ENCODE measurements at regions not wholly inside any gene's neighbourhood (a gene's known extent, or its start where the extent isn't known, plus 50 kb on each side); places are given as distances from the start of the nearest gene placed in this dataset.

DNA sequence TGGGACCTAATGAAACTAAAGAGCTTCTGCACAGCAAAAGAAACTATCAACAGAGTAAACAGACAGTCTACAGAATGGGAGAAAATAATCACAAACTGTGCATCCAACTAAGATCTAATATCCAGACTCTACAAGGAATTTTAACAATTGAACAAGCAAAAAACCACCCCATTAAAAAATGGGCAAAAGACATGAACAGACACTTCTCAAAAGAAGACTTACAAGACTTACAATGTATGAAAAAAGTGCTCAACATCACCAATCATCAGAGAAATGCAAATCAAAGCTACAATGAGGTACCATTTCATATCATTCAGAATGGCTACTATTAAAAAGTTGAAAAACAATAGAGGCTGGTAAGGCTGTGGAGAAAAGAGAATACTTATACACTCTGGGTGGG lies 58.0 kb downstream of the SHOC1 start (continued):
- TF ChIP-seq, protein P1, sequence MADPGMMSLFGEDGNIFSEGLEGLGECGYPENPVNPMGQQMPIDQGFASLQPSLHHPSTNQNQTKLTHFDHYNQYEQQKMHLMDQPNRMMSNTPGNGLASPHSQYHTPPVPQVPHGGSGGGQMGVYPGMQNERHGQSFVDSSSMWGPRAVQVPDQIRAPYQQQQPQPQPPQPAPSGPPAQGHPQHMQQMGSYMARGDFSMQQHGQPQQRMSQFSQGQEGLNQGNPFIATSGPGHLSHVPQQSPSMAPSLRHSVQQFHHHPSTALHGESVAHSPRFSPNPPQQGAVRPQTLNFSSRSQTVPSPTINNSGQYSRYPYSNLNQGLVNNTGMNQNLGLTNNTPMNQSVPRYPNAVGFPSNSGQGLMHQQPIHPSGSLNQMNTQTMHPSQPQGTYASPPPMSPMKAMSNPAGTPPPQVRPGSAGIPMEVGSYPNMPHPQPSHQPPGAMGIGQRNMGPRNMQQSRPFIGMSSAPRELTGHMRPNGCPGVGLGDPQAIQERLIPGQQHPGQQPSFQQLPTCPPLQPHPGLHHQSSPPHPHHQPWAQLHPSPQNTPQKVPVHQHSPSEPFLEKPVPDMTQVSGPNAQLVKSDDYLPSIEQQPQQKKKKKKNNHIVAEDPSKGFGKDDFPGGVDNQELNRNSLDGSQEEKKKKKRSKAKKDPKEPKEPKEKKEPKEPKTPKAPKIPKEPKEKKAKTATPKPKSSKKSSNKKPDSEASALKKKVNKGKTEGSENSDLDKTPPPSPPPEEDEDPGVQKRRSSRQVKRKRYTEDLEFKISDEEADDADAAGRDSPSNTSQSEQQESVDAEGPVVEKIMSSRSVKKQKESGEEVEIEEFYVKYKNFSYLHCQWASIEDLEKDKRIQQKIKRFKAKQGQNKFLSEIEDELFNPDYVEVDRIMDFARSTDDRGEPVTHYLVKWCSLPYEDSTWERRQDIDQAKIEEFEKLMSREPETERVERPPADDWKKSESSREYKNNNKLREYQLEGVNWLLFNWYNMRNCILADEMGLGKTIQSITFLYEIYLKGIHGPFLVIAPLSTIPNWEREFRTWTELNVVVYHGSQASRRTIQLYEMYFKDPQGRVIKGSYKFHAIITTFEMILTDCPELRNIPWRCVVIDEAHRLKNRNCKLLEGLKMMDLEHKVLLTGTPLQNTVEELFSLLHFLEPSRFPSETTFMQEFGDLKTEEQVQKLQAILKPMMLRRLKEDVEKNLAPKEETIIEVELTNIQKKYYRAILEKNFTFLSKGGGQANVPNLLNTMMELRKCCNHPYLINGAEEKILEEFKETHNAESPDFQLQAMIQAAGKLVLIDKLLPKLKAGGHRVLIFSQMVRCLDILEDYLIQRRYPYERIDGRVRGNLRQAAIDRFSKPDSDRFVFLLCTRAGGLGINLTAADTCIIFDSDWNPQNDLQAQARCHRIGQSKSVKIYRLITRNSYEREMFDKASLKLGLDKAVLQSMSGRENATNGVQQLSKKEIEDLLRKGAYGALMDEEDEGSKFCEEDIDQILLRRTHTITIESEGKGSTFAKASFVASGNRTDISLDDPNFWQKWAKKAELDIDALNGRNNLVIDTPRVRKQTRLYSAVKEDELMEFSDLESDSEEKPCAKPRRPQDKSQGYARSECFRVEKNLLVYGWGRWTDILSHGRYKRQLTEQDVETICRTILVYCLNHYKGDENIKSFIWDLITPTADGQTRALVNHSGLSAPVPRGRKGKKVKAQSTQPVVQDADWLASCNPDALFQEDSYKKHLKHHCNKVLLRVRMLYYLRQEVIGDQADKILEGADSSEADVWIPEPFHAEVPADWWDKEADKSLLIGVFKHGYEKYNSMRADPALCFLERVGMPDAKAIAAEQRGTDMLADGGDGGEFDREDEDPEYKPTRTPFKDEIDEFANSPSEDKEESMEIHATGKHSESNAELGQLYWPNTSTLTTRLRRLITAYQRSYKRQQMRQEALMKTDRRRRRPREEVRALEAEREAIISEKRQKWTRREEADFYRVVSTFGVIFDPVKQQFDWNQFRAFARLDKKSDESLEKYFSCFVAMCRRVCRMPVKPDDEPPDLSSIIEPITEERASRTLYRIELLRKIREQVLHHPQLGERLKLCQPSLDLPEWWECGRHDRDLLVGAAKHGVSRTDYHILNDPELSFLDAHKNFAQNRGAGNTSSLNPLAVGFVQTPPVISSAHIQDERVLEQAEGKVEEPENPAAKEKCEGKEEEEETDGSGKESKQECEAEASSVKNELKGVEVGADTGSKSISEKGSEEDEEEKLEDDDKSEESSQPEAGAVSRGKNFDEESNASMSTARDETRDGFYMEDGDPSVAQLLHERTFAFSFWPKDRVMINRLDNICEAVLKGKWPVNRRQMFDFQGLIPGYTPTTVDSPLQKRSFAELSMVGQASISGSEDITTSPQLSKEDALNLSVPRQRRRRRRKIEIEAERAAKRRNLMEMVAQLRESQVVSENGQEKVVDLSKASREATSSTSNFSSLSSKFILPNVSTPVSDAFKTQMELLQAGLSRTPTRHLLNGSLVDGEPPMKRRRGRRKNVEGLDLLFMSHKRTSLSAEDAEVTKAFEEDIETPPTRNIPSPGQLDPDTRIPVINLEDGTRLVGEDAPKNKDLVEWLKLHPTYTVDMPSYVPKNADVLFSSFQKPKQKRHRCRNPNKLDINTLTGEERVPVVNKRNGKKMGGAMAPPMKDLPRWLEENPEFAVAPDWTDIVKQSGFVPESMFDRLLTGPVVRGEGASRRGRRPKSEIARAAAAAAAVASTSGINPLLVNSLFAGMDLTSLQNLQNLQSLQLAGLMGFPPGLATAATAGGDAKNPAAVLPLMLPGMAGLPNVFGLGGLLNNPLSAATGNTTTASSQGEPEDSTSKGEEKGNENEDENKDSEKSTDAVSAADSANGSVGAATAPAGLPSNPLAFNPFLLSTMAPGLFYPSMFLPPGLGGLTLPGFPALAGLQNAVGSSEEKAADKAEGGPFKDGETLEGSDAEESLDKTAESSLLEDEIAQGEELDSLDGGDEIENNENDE (IDR thresholded peaks at IDR 0.05; ENCODE audit: insufficient replicate concordance, low read length): no peak
- TF ChIP-seq EP300 (IDR thresholded peaks at IDR 0.05; ENCODE audit: borderline replicate concordance in 1 of 2, low read depth in 2 of 2, low read length in 2 of 2) (no peak), CTBP2 (IDR thresholded peaks at IDR 0.05; ENCODE audit: borderline replicate concordance, insufficient read depth, insufficient read length, low read length) (no peak)
